K562 (cell line): ENCODE measurements at regions not wholly inside any gene's neighbourhood (a gene's known extent, or its start where the extent isn't known, plus 50 kb on each side); places are given as distances from the start of the nearest gene placed in this dataset.

ENCODE experiments used
- CTCF ChIP-seq, 3 experiments: IDR thresholded peaks in 2 of 3; conservative IDR thresholded peaks in 1 of 3; 2 replicates each; pipeline ENCODE4 v1.5.1; 2011 to 2012; ENCODE audit warnings: low read length in 3 of 3, mild to moderate bottlenecking in 3 of 3, control low read depth in 2 of 3, improper control_type of control experiment in 1 of 3, inconsistent platforms in 1 of 3, low read depth in 1 of 3, mixed read lengths in 1 of 3, moderate library complexity in 1 of 3; ENCODE audit not compliant: insufficient read depth in 2 of 3
- FOXK1 ChIP-seq: sonication (generic); formaldehyde crosslinking; IDR thresholded peaks from 2 replicates; pipeline ENCODE4 v1.8.0; 2022; ENCODE audit warnings: missing genetic modification reagents, mild to moderate bottlenecking, borderline replicate concordance
- IFI16 ChIP-seq: fragments of 250-450 bp; sonication (Bioruptor Pico); IDR thresholded peaks from 2 replicates; pipeline ENCODE4 v2.1.2; 2022; ENCODE audit warnings: mild to moderate bottlenecking, inconsistent platforms
- MEF2D ChIP-seq: conservative IDR thresholded peaks from 2 replicates; pipeline ENCODE4 v1.6.1; 2016; ENCODE audit warnings: low read depth, missing genetic modification characterization, missing compliant biosample characterization
- REST ChIP-seq, 2 experiments: fragments of 450-650 bp; formaldehyde crosslinking in 1 of 2; IDR thresholded peaks; 2 replicates each; pipeline versions ENCODE4 v1.4.0 to v1.6.1; 2014 to 2020; ENCODE audit warnings: mild to moderate bottlenecking in 2 of 2, borderline replicate concordance in 1 of 2, low read depth in 1 of 2
- SRF ChIP-seq, 2 experiments: fragments of 250-450, 450-650 bp in 1 of 2; sonication (Bioruptor Pico) in 1 of 2; sonication (generic) in 1 of 2; formaldehyde crosslinking; IDR thresholded peaks; 2 replicates each; pipeline versions ENCODE4 v1.5.0 to v1.5.1; 2020 to 2022; ENCODE audit warnings: mild to moderate bottlenecking in 1 of 2, missing genetic modification reagents in 1 of 2
- ZBTB17 ChIP-seq: fragments of 450-650 bp; formaldehyde crosslinking; IDR thresholded peaks from 2 replicates; pipeline ENCODE4 v1.4.0; 2020; ENCODE audit warnings: mild to moderate bottlenecking
- ZFP91 ChIP-seq: sonication (generic); formaldehyde crosslinking; IDR thresholded peaks from 2 replicates; pipeline ENCODE4 v1.8.0; 2022; ENCODE audit warnings: mild to moderate bottlenecking, missing genetic modification reagents
- ZNF239 ChIP-seq: fragments of 250-450 bp; sonication (Bioruptor Pico); IDR thresholded peaks from 2 replicates; pipeline ENCODE4 v1.4.0; 2020; ENCODE audit warnings: mild to moderate bottlenecking
- TF ChIP-seq, protein P1 (sequence below), 2 experiments: fragments of 450-650 bp in 1 of 2; sonication (generic) in 1 of 2; formaldehyde crosslinking in 1 of 2; IDR thresholded peaks in 1 of 2; conservative IDR thresholded peaks in 1 of 2; 2 replicates each; pipeline versions ENCODE4 v1.6.1 to v1.8.1; 2016 to 2023; ENCODE audit warnings: mild to moderate bottlenecking in 2 of 2, moderate library complexity in 2 of 2, inconsistent platforms in 1 of 2, missing genetic modification reagents in 1 of 2

- no peak for TF ChIP-seq ZNF239 (CRISPR knock-in tag)
- no peak for TF ChIP-seq FOXK1 (CRISPR knock-in tag)
- TF ChIP-seq ZFP91 = no peak
- no peak for TF ChIP-seq MEF2D (tag)
- TF ChIP-seq, protein P1, sequence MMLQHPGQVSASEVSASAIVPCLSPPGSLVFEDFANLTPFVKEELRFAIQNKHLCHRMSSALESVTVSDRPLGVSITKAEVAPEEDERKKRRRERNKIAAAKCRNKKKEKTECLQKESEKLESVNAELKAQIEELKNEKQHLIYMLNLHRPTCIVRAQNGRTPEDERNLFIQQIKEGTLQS (IDR thresholded peaks at IDR 0.05) = no peak
- TF ChIP-seq, protein P1 (CRISPR knock-in tag; conservative IDR thresholded peaks at IDR 0.05) = no peak
- TF ChIP-seq SRF (CRISPR knock-in tag; IDR thresholded peaks at IDR 0.05) = no peak
- no peak for TF ChIP-seq CTCF (IDR thresholded peaks at IDR 0.05 in 2 of 3, conservative IDR thresholded peaks at IDR 0.05 in 1 of 3; ENCODE audit: insufficient read depth in 2 of 3, low read depth in 1 of 3, low read length in 3 of 3)
- TF ChIP-seq ZBTB17 = no peak
- no peak for TF ChIP-seq REST (IDR thresholded peaks at IDR 0.05; ENCODE audit: borderline replicate concordance)
- no peak for TF ChIP-seq REST (CRISPR knock-in tag; IDR thresholded peaks at IDR 0.05; ENCODE audit: low read depth)
- TF ChIP-seq IFI16 (CRISPR knock-in tag) = no peak
Observed at GRCh38 chr22:49562685-49563249, 264.9 kb downstream of the BRD1 start.
